Keratinocyte (primary cell): ENCODE measurements at regions not wholly inside any gene's neighbourhood (a gene's known extent, or its start where the extent isn't known, plus 50 kb on each side); places are given as distances from the start of the nearest gene placed in this dataset.

Source experiments
- EZH2 ChIP-seq: IDR thresholded peaks from one replicate; pipeline ENCODE4 v1.6.1; 2012; ENCODE audit warnings: inconsistent platforms, mild to moderate bottlenecking, low read length, moderate library complexity
- TF ChIP-seq, protein P1 (sequence below), 3 experiments: IDR thresholded peaks in 1 of 3; conservative IDR thresholded peaks in 1 of 3; optimal IDR thresholded peaks in 1 of 3; 2 replicates in 2 of 3; 3 replicates in 1 of 3; pipeline versions ENCODE3 to v1.5.1; 2011; ENCODE audit warnings: low read length in 3 of 3, mild to moderate bottlenecking in 3 of 3, moderate library complexity in 2 of 3, control low read depth in 1 of 3, inconsistent platforms in 1 of 3; ENCODE audit not compliant: insufficient read depth in 2 of 3; ENCODE audit errors: extremely low read depth in 1 of 3

DNA sequence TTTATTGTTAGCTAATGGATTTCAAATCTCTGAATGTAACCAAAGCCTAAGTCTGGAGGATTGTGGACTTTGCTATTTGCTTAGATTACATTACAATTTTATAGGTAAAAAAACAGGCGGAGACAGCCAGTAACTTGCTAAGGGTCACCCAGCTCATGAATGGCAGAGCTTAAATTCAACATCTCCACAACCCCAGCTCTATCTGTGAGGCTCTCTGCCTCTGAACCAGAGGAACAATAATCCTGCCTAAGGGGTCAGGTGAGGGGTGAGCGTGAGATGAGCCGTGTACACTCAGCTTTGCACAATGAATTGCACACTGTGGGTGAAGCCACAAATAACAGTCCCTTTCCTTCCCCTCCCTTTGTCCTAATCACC is 69.8 kb upstream of the SPATA12 start:
- TF ChIP-seq, protein P1, sequence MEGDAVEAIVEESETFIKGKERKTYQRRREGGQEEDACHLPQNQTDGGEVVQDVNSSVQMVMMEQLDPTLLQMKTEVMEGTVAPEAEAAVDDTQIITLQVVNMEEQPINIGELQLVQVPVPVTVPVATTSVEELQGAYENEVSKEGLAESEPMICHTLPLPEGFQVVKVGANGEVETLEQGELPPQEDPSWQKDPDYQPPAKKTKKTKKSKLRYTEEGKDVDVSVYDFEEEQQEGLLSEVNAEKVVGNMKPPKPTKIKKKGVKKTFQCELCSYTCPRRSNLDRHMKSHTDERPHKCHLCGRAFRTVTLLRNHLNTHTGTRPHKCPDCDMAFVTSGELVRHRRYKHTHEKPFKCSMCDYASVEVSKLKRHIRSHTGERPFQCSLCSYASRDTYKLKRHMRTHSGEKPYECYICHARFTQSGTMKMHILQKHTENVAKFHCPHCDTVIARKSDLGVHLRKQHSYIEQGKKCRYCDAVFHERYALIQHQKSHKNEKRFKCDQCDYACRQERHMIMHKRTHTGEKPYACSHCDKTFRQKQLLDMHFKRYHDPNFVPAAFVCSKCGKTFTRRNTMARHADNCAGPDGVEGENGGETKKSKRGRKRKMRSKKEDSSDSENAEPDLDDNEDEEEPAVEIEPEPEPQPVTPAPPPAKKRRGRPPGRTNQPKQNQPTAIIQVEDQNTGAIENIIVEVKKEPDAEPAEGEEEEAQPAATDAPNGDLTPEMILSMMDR (optimal IDR thresholded peaks at IDR 0.05 in 1 of 3, IDR thresholded peaks at IDR 0.05 in 1 of 3, conservative IDR thresholded peaks at IDR 0.05 in 1 of 3; ENCODE audit: extremely low read depth in 1 of 3, insufficient read depth in 2 of 3, low read length in 3 of 3): no peak
- TF ChIP-seq EZH2: no peak
